GM18505 (cell line): ENCODE measurements at regions not wholly inside any gene's neighbourhood (a gene's known extent, or its start where the extent isn't known, plus 50 kb on each side); places are given as distances from the start of the nearest gene placed in this dataset.

ENCODE experiments used
- ATAC-seq: cut with Tn5 transposase; IDR thresholded peaks from one replicate; pipeline ENCODE4 v1.9.1; 2021; ENCODE audit not compliant: unreplicated experiment
- POLR2A ChIP-seq: IDR thresholded peaks from 4 replicates; pipeline ENCODE4 v1.6.1; 2011; ENCODE audit warnings: borderline replicate concordance; ENCODE audit not compliant: insufficient read depth, insufficient read length; ENCODE audit errors: extremely low read depth

GRCh38 chr10:113267619-113268562 is 285.0 kb upstream of the HABP2 start:
- TF ChIP-seq POLR2A = no peak
- ATAC-seq = no peak

GRCh38 chr10:113269333-113269732 is 283.5 kb upstream of the HABP2 start:
- TF ChIP-seq POLR2A = no peak

GRCh38 chr10:113272511-113272910 is 280.3 kb upstream of the HABP2 start:
- TF ChIP-seq POLR2A = no peak
- ATAC-seq = no peak

More at GRCh38 chr10:113269333-113269732, 283.5 kb upstream of the HABP2 start:
- ATAC-seq = no peak

- no peak for TF ChIP-seq POLR2A
- peak; percentile 53 for ATAC-seq
These were observed 279.4 kb upstream of the HABP2 start for GRCh38 chr10:113273181-113274163.

GRCh38 chr10:113274176-113274829 is 278.6 kb upstream of the HABP2 start:
- ATAC-seq = no peak
- TF ChIP-seq POLR2A = no peak

- TF ChIP-seq POLR2A = no peak
- no peak for ATAC-seq
These were observed 274.6 kb upstream of the HABP2 start for GRCh38 chr10:113278221-113278620.

- no peak for TF ChIP-seq POLR2A
- ATAC-seq = no peak
These were observed 274.2 kb upstream of the HABP2 start for GRCh38 chr10:113278664-113279063.

- TF ChIP-seq POLR2A = no peak
- ATAC-seq = no peak
These were observed 273.6 kb upstream of the HABP2 start for GRCh38 chr10:113279262-113279661.

- ATAC-seq = no peak
- no peak for TF ChIP-seq POLR2A
These were observed 270.3 kb upstream of the HABP2 start for GRCh38 chr10:113282564-113282963.

GRCh38 chr10:113283189-113283588 is 269.7 kb upstream of the HABP2 start:
- no peak for TF ChIP-seq POLR2A
- ATAC-seq = no peak

- no peak for TF ChIP-seq POLR2A
- ATAC-seq = no peak
These were observed 268.2 kb upstream of the HABP2 start for GRCh38 chr10:113284635-113285034.

- ATAC-seq = no peak
These were observed 267.5 kb upstream of the HABP2 start for GRCh38 chr10:113285305-113285704.

GRCh38 chr10:113287592-113287991 is 265.3 kb upstream of the HABP2 start:
- no peak for ATAC-seq
- no peak for TF ChIP-seq POLR2A

More at GRCh38 chr10:113285305-113285704, 267.5 kb upstream of the HABP2 start:
- no peak for TF ChIP-seq POLR2A
